Lower leg skin (tissue), 4 donors: ENCODE measurements at regions not wholly inside any gene's neighbourhood (a gene's known extent, or its start where the extent isn't known, plus 50 kb on each side); places are given as distances from the start of the nearest gene placed in this dataset.

ENCODE experiments used
- DNase-seq, 2 donors: peaks; one replicate each; pipeline ENCODE4 v3.0.0-alpha.2; 2019; ENCODE audit warnings: low spot score in 2 of 2
- H3K4me3 ChIP-seq: fragments of 200-600 bp; sonication (generic); 2 replicates; pipeline ENCODE4 v1.5.1; 2017; ENCODE audit warnings: mild to moderate bottlenecking, low read depth; ENCODE audit not compliant: poor library complexity, severe bottlenecking
- CTCF ChIP-seq, 3 donors: fragments of 450-650 bp; IDR thresholded peaks; one replicate each; pipeline ENCODE4 v1.5.1; 2016; ENCODE audit warnings: antibody characterized with exemption in 3 of 3, mild to moderate bottlenecking in 3 of 3, moderate library complexity in 2 of 3
- POLR2A ChIP-seq, 2 donors: fragments of 450-650 bp; IDR thresholded peaks; one replicate each; pipeline ENCODE4 v1.6.1; 2016 to 2017; ENCODE audit warnings: antibody characterized with exemption in 2 of 2, mild to moderate bottlenecking in 1 of 2, moderate library complexity in 1 of 2
- WGBS, 2 donors: methylation state at CpG; one replicate each; pipeline ENCODE4 v1.1.5; 2018; 5-methylcytosine and 5-hydroxymethylcytosine counted together
- intact Hi-C: fragments of 100-400 bp; cut with DNase I; formaldehyde crosslinking; loops from one replicate; pipeline ENCODE4 v1.15.0; 2023; ENCODE audit warnings: low total_unique reads

DNA sequence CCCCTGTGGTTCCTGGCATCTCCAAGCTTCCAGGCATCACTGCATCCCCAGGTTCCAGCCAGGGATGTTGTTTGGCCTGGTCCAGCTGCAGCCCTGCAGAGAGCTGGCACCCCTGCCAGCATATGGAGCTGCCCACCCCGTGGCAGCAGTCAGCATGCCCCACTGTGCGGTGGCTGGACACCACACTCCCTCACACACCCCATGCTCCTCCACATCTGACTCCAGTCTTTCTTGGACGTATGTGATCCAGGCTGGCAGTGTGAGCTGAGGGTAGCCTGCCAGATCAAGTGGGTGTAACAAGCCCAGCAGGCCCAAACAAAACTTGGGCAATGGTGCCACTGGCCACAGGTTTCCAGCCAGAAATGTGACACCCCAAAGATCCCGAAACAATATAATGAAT, 620.4 kb downstream of the RWDD3 start:
- H3K4me3 ChIP-seq, result no peak overlapping the region
- WGBS, 2 donors, result 69 to 70% methylated on average over 4 of the region's 4 CpGs
- intact Hi-C loops, result no loop called here
- DNase-seq, result peak in 1 of 2 donors; percentile 70
- TF ChIP-seq CTCF (IDR thresholded peaks at IDR 0.05) (no peak), POLR2A (IDR thresholded peaks at IDR 0.05) (no peak)

DNA sequence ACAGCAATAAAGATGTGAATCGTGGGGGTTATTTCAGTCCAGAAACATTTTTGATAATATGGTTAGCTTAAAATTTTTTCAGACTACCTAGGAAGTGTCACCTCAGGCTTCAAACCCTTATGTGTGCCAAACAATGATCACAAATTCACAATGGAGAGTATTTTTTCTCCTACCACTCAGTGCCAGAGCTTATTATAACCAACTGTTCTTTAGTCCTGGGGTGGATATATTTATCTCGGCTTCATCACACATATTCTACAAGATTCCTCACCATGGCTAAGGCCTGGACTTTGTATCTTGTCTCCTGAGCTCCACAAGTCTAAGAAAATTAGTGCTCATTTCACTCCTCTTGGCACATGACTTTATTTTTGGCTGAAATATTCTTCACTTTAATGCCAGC, 629.1 kb downstream of the RWDD3 start:
- no peak for DNase-seq
- TF ChIP-seq CTCF (IDR thresholded peaks at IDR 0.05) (no peak), POLR2A (IDR thresholded peaks at IDR 0.05) (no peak)
- WGBS, 2 donors, result 78 to 86% methylated on average over 2 of the region's 2 CpGs
- no peak overlapping the region for H3K4me3 ChIP-seq
- intact Hi-C loops, result no loop called here

- H3K4me3 ChIP-seq, result no peak overlapping the region
These were observed 631.8 kb downstream of the RWDD3 start for GRCh38 chr1:95865769-95866168.

DNA sequence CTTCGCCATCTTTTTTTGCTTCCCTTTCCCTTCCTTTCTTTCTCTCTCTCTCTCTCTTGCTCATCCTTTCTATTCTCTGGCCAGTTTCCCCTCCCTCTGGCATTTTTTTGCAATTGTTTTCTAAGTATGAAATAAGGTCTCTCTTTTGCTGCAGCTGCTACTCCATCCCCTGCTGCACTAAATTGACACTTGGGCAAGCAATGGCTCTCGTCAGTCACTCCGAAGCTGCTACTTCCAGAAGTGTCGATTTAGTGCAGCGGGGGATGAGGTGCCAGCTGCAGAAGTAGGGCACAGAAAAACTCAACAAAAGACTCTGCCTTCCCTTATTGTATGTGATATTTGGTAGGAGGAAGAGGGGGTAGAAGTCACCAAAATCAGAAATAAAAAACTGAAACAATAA, 642.3 kb downstream of the RWDD3 start:
- no peak for DNase-seq
- intact Hi-C loops, result no loop called here
- H3K4me3 ChIP-seq, result no peak overlapping the region
- TF ChIP-seq POLR2A (IDR thresholded peaks at IDR 0.05) (no peak), CTCF (IDR thresholded peaks at IDR 0.05) (no peak)
- 62 to 79% methylated on average over 5 of the region's 5 CpGs for WGBS, 2 donors

More at GRCh38 chr1:95865769-95866168, 631.8 kb downstream of the RWDD3 start:
- intact Hi-C loops, result no loop called here
- no peak for DNase-seq
- TF ChIP-seq POLR2A (IDR thresholded peaks at IDR 0.05) (no peak), CTCF (IDR thresholded peaks at IDR 0.05) (no peak)

DNA sequence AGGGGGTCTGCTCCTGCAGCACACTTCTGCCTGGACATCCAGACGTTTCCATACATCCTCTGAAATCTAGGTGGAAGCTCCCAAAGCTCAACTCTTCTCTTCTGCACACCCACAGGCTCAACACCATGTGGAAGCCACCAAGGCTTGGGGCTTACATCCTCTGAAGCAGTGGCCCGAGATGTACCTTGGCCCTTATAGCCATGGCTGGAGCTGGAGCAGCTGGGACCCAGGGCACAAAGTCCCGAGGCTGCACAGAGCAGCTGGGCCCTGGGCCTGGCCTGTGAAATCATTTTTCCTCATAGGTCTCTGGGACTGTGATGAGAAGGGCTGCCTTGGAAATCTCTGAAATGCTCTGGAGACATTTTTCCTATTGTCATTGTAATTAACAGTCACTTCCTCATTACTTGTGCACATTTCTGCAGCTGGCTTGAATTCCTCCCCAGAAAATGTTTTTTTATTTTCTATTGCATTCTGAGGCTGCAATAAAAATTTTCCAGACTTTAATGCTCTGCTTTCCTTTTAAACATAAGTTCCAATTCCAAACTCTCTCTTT, 645.6 kb downstream of the RWDD3 start:
- DNase-seq, result no peak
- no peak for TF ChIP-seq POLR2A (IDR thresholded peaks at IDR 0.05)
- no peak for TF ChIP-seq CTCF (IDR thresholded peaks at IDR 0.05)
- 81% methylated on average over 3 of the region's 3 CpGs for whole genome bisulfite sequencing, 2 donors
- intact Hi-C loops, result no loop called here
- H3K4me3 ChIP-seq, result no peak overlapping the region

GRCh38 chr1:95888941-95889390, 655.0 kb downstream of the RWDD3 start:
- no peak overlapping the region for H3K4me3 ChIP-seq
- 27 to 40% methylated on average over 5 of the region's 5 CpGs for WGBS, 2 donors
- no peak for DNase-seq
- TF ChIP-seq POLR2A (IDR thresholded peaks at IDR 0.05) (no peak), CTCF (IDR thresholded peaks at IDR 0.05) (no peak)
- intact Hi-C loops, result no loop called here
